ENCODE measurements at regions not wholly inside any gene's neighbourhood (a gene's known extent, or its start where the extent isn't known, plus 50 kb on each side); places are given as distances from the start of the nearest gene placed in this dataset.
A peak's percentile ranks its signal among the peaks of the same experiment; 100 is the strongest.

DNA sequence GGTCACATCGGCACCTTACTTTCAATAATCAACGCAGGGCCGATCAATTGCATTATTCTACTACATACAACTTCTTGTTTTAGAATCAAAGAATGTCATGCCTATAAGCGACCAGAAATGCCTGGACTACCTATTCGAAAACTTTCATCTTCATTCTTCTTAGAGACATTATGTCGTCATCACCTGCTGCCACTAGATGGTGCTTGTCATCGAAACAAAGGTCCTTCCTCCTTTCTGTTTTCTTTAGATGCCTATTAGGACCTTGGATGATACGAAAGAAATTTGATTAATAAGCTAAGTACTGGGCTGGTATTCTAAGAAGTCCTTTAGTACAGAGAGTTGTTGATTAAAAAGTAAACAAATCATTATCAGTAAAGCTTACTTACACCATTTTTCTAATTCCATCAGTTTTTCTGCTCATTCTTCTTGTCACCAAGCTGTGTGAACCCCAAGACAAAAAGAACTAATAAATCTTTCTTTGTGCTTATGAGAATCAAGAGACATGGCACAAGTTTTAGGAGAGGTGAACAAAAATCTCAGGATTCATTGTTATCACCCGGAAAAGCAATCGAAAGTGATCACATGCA is 154.5 kb upstream of the SLC4A4 start:
- Histone ChIP-seq H3K9me2 (ENCODE audit: insufficient read depth, low read length) (no peaks in the 10 kb centered on the region), H3K27me3 (ENCODE audit: insufficient read depth, low read depth, low read length) (peaks cover 28% of the 10 kb centered on the region), H3K27ac (ENCODE audit: low read length) (no peak overlapping the region), H3F3A (ENCODE audit: insufficient read depth, low read length, poor library complexity, severe bottlenecking) (no peaks in the 10 kb centered on the region), H3K36me3 (ENCODE audit: insufficient read depth, low read length) (no peaks in the 10 kb centered on the region), H2AFZ (ENCODE audit: low read depth, low read length) (no peak overlapping the region), H3K9ac (ENCODE audit: low read length) (no peak overlapping the region), H3K9me3 (ENCODE audit: low read length) (no peaks in the 10 kb centered on the region), H3K4me3 (ENCODE audit: low read length) (no peak overlapping the region), H3K79me2 (replicated peaks; ENCODE audit: insufficient read depth, low read length) (no peaks in the 10 kb centered on the region), H3K4me2 (ENCODE audit: low read length) (no peak overlapping the region), H4K20me1 (ENCODE audit: insufficient read depth) (no peaks in the 10 kb centered on the region)
- TF ChIP-seq, protein P1, sequence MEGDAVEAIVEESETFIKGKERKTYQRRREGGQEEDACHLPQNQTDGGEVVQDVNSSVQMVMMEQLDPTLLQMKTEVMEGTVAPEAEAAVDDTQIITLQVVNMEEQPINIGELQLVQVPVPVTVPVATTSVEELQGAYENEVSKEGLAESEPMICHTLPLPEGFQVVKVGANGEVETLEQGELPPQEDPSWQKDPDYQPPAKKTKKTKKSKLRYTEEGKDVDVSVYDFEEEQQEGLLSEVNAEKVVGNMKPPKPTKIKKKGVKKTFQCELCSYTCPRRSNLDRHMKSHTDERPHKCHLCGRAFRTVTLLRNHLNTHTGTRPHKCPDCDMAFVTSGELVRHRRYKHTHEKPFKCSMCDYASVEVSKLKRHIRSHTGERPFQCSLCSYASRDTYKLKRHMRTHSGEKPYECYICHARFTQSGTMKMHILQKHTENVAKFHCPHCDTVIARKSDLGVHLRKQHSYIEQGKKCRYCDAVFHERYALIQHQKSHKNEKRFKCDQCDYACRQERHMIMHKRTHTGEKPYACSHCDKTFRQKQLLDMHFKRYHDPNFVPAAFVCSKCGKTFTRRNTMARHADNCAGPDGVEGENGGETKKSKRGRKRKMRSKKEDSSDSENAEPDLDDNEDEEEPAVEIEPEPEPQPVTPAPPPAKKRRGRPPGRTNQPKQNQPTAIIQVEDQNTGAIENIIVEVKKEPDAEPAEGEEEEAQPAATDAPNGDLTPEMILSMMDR (IDR thresholded peaks at IDR 0.05; ENCODE audit: poor library complexity, severe bottlenecking), result peak; percentile 80
- no peak for TF ChIP-seq EP300 (conservative IDR thresholded peaks at IDR 0.05; ENCODE audit: poor library complexity, severe bottlenecking)
- TF ChIP-seq SMC3 (conservative IDR thresholded peaks at IDR 0.05; ENCODE audit: poor library complexity), result peak; percentile 87
- TF ChIP-seq RAD21 (conservative IDR thresholded peaks at IDR 0.05), result peak; percentile 78
- TF ChIP-seq POLR2AphosphoS5 (IDR thresholded peaks at IDR 0.05), result no peak

DNA sequence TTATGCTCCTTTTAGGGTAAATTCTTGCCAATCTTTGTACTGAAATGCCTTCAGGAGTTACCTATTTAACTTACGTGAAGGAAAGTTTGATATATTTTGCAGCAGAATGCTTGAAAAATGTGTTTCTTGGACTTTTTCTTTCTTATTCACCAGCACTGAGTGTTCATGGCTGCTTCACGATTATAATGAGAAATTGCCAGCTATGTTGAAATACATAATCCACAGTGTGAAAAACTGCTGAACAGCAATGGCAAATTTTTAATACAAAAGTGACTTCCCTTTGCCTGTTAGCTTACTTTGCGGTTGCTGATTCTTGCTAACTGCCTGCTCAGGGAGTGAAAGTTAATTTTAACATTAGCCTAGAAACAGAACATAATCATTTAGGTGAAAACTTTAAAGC is 153.8 kb upstream of the SLC4A4 start:
- no peak overlapping the region for H3K4me3 ChIP-seq (ENCODE audit: low read length)
- H3K9me3 ChIP-seq (ENCODE audit: low read length), result no peaks in the 10 kb centered on the region
- H3K79me2 ChIP-seq (replicated peaks; ENCODE audit: insufficient read depth, low read length), result no peaks in the 10 kb centered on the region
- no peak overlapping the region for H3K4me2 ChIP-seq (ENCODE audit: low read length)
- peaks cover 31% of the 10 kb centered on the region for H3K27me3 ChIP-seq (ENCODE audit: insufficient read depth, low read depth, low read length)
- H3F3A ChIP-seq (ENCODE audit: insufficient read depth, low read length, poor library complexity, severe bottlenecking), result no peaks in the 10 kb centered on the region
- H2AFZ ChIP-seq (ENCODE audit: low read depth, low read length), result no peak overlapping the region
- no peaks in the 10 kb centered on the region for H3K36me3 ChIP-seq (ENCODE audit: insufficient read depth, low read length)
- H3K27ac ChIP-seq (ENCODE audit: low read length), result no peak overlapping the region
- no peak for TF ChIP-seq MXI1 (conservative IDR thresholded peaks at IDR 0.05; ENCODE audit: poor library complexity, severe bottlenecking)
- no peak for TF ChIP-seq EP300 (conservative IDR thresholded peaks at IDR 0.05; ENCODE audit: poor library complexity, severe bottlenecking)
- TF ChIP-seq, protein P1 (IDR thresholded peaks at IDR 0.05; ENCODE audit: poor library complexity, severe bottlenecking), result no peak
- no peak for TF ChIP-seq EZH2 (IDR thresholded peaks at IDR 0.05; ENCODE audit: borderline replicate concordance, insufficient read depth, low read length, poor library complexity, severe bottlenecking)
- TF ChIP-seq, protein P2, sequence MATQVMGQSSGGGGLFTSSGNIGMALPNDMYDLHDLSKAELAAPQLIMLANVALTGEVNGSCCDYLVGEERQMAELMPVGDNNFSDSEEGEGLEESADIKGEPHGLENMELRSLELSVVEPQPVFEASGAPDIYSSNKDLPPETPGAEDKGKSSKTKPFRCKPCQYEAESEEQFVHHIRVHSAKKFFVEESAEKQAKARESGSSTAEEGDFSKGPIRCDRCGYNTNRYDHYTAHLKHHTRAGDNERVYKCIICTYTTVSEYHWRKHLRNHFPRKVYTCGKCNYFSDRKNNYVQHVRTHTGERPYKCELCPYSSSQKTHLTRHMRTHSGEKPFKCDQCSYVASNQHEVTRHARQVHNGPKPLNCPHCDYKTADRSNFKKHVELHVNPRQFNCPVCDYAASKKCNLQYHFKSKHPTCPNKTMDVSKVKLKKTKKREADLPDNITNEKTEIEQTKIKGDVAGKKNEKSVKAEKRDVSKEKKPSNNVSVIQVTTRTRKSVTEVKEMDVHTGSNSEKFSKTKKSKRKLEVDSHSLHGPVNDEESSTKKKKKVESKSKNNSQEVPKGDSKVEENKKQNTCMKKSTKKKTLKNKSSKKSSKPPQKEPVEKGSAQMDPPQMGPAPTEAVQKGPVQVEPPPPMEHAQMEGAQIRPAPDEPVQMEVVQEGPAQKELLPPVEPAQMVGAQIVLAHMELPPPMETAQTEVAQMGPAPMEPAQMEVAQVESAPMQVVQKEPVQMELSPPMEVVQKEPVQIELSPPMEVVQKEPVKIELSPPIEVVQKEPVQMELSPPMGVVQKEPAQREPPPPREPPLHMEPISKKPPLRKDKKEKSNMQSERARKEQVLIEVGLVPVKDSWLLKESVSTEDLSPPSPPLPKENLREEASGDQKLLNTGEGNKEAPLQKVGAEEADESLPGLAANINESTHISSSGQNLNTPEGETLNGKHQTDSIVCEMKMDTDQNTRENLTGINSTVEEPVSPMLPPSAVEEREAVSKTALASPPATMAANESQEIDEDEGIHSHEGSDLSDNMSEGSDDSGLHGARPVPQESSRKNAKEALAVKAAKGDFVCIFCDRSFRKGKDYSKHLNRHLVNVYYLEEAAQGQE (IDR thresholded peaks at IDR 0.05; ENCODE audit: borderline replicate concordance), result no peak
- no peak for TF ChIP-seq POLR2AphosphoS5 (IDR thresholded peaks at IDR 0.05)
- no peak for TF ChIP-seq RAD21 (conservative IDR thresholded peaks at IDR 0.05)
- TF ChIP-seq TAF1 (IDR thresholded peaks at IDR 0.05; ENCODE audit: low read depth), result no peak
- no peak for TF ChIP-seq SMC3 (conservative IDR thresholded peaks at IDR 0.05; ENCODE audit: poor library complexity)
- H3K9ac ChIP-seq (ENCODE audit: low read length), result no peak overlapping the region
- no peaks in the 10 kb centered on the region for H4K20me1 ChIP-seq (ENCODE audit: insufficient read depth)
- H3K9me2 ChIP-seq (ENCODE audit: insufficient read depth, low read length), result no peaks in the 10 kb centered on the region

Data from neural cell (in vitro differentiated cells).